ENCODE measurements at regions not wholly inside any gene's neighbourhood (a gene's known extent, or its start where the extent isn't known, plus 50 kb on each side); places are given as distances from the start of the nearest gene placed in this dataset.

DNA sequence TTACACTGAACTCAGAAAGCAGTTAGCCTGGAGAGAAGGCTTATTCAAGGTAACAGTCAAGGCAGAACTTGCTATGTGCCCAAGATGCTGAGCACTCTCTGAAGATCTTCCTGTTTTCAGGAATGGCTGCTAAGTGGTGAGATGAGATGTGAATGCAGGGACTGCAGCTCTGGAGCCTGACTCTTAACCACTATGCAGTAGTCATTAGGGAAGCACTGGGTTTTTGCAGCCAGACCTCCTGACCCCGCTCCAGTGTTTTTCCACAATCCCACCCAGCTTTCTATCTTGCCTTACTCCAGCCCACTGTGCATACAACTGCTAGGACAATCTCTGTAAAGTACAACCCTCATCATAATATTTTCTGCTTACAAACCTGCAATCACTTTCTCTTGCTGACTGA lies 95.2 kb upstream of the LNX1 start:
- no TSS peak for BruUV-seq (replicated peaks)
- H3K27ac ChIP-seq (ENCODE audit: low read length) = no peak overlapping the region
- ChIA-PET POLR2A (no interaction called here), CTCF (no interaction called here)
- H3K27me3 ChIP-seq (ENCODE audit: control insufficient read depth, insufficient read depth, low read length) = no peaks in the 10 kb centered on the region
- intact Hi-C loops (cut with micrococcal nuclease; ENCODE audit: unreplicated experiment) (no loop called here), in situ Hi-C loops (cut with HindIII; ENCODE audit: low pct_unique_long_range_greater_than_20kb, low sequenced_read_pairs) (no loop called here)
- ATAC-seq = no peak
- H3K4me3 ChIP-seq (ENCODE audit: low read depth in 2 of 2, low read length in 2 of 2) = no peak overlapping the region
- no peak for DNase-seq (ENCODE audit: low read depth, low spot score)
- no peak for TF ChIP-seq TCF7L2 (IDR thresholded peaks at IDR 0.05; ENCODE audit: low read depth, low read length)
- TF ChIP-seq, protein P1, sequence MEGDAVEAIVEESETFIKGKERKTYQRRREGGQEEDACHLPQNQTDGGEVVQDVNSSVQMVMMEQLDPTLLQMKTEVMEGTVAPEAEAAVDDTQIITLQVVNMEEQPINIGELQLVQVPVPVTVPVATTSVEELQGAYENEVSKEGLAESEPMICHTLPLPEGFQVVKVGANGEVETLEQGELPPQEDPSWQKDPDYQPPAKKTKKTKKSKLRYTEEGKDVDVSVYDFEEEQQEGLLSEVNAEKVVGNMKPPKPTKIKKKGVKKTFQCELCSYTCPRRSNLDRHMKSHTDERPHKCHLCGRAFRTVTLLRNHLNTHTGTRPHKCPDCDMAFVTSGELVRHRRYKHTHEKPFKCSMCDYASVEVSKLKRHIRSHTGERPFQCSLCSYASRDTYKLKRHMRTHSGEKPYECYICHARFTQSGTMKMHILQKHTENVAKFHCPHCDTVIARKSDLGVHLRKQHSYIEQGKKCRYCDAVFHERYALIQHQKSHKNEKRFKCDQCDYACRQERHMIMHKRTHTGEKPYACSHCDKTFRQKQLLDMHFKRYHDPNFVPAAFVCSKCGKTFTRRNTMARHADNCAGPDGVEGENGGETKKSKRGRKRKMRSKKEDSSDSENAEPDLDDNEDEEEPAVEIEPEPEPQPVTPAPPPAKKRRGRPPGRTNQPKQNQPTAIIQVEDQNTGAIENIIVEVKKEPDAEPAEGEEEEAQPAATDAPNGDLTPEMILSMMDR (IDR thresholded peaks at IDR 0.05) = no peak
- TF ChIP-seq SIN3A (IDR thresholded peaks at IDR 0.05; ENCODE audit: borderline replicate concordance, insufficient read depth, low read depth, low read length) = no peak
- TF ChIP-seq POLR2AphosphoS5 (IDR thresholded peaks at IDR 0.05; ENCODE audit: low read depth, low read length) = no peak
- H3K9me3 ChIP-seq (ENCODE audit: control insufficient read depth, insufficient read depth, low read depth, low read length) = no peaks in the 10 kb centered on the region
- no peaks in the 10 kb centered on the region for H3K36me3 ChIP-seq (ENCODE audit: control insufficient read depth, insufficient read depth, low read length)
- no peaks in the 10 kb centered on the region for H3K4me1 ChIP-seq (ENCODE audit: control insufficient read depth, insufficient read depth, low read length)

DNA sequence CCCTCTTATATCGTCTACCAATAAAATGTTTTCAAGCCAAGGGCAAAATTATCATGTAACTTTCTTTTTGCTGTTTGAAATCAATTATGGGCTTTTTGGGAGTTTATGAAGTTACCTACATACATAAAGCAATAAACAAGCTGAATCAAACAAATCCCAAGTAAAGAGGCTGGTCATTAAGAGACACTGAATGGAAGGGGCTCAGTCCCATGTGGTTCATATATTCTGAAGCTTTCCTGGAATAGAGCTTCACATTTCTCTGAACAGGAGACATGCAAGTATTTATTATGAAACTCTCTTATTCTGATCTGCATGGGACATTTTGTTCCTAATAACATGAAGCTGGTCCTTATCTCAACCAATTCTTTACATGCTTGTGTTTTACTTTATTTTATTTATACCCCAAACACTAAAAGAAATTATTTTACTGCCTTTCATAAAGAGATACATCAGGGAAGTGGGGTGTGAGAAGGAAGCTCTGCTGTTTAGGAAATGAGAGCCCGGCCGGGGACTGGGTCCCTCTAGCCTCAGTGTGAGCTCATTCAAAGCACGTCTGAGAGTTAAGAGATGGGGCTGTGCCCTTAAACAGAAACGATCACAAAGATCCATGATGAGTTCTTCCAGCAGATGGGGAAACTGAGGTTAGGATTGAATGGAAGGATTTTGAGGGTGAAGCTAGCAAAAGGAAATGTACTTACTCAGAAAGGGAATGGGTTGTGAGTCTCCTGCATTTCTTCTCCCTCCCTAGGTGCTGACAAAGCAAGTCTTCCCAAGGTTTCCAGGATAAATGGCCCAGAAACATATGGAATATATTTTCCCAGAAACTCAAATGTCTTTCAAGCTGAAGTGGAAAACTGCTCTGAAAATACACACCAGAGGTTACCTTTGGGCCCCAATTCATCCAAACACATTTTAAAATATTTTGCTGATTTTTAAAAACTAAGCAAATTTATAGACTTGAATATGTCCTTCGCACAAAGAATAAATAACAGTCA lies 93.1 kb upstream of the LNX1 start:
- no peaks in the 10 kb centered on the region for H3K27me3 ChIP-seq (ENCODE audit: control insufficient read depth, insufficient read depth, low read length)
- DNase-seq (ENCODE audit: low read depth, low spot score) (no peak), ATAC-seq (no peak)
- H3K36me3 ChIP-seq (ENCODE audit: control insufficient read depth, insufficient read depth, low read length) = no peaks in the 10 kb centered on the region
- TF ChIP-seq, protein P2, sequence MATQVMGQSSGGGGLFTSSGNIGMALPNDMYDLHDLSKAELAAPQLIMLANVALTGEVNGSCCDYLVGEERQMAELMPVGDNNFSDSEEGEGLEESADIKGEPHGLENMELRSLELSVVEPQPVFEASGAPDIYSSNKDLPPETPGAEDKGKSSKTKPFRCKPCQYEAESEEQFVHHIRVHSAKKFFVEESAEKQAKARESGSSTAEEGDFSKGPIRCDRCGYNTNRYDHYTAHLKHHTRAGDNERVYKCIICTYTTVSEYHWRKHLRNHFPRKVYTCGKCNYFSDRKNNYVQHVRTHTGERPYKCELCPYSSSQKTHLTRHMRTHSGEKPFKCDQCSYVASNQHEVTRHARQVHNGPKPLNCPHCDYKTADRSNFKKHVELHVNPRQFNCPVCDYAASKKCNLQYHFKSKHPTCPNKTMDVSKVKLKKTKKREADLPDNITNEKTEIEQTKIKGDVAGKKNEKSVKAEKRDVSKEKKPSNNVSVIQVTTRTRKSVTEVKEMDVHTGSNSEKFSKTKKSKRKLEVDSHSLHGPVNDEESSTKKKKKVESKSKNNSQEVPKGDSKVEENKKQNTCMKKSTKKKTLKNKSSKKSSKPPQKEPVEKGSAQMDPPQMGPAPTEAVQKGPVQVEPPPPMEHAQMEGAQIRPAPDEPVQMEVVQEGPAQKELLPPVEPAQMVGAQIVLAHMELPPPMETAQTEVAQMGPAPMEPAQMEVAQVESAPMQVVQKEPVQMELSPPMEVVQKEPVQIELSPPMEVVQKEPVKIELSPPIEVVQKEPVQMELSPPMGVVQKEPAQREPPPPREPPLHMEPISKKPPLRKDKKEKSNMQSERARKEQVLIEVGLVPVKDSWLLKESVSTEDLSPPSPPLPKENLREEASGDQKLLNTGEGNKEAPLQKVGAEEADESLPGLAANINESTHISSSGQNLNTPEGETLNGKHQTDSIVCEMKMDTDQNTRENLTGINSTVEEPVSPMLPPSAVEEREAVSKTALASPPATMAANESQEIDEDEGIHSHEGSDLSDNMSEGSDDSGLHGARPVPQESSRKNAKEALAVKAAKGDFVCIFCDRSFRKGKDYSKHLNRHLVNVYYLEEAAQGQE (IDR thresholded peaks at IDR 0.05; ENCODE audit: insufficient read depth in 1 of 2, low read depth in 2 of 2, low read length in 1 of 2) = no peak
- TF ChIP-seq POLR2AphosphoS5 (IDR thresholded peaks at IDR 0.05; ENCODE audit: low read depth, low read length) = no peak
- TF ChIP-seq TCF7L2 (IDR thresholded peaks at IDR 0.05; ENCODE audit: low read depth, low read length) = no peak
- TF ChIP-seq, protein P1 (IDR thresholded peaks at IDR 0.05) = no peak
- no peak for TF ChIP-seq SIN3A (IDR thresholded peaks at IDR 0.05; ENCODE audit: borderline replicate concordance, insufficient read depth, low read depth, low read length)
- in situ Hi-C loops (cut with HindIII; ENCODE audit: low pct_unique_long_range_greater_than_20kb, low sequenced_read_pairs) = no loop called here
- CTCF ChIA-PET = no interaction called here
- no TSS peak for BruUV-seq (replicated peaks)
- intact Hi-C loops (cut with micrococcal nuclease; ENCODE audit: unreplicated experiment) = no loop called here
- H3K4me1 ChIP-seq (ENCODE audit: control insufficient read depth, insufficient read depth, low read length) = no peaks in the 10 kb centered on the region
- no peaks in the 10 kb centered on the region for H3K9me3 ChIP-seq (ENCODE audit: control insufficient read depth, insufficient read depth, low read depth, low read length)
- POLR2A ChIA-PET = interaction anchor here (0.6 kb wide), 1 partner anchor 622 kb away, joined by 6 read pairs; no protein-coding TSS in a partner anchor
- no peak overlapping the region for H3K27ac ChIP-seq (ENCODE audit: low read length)
- H3K4me3 ChIP-seq (ENCODE audit: low read depth in 2 of 2, low read length in 2 of 2) = no peak overlapping the region

Data from Panc1 (cell line).